ENCODE measurements at regions not wholly inside any gene's neighbourhood (a gene's known extent, or its start where the extent isn't known, plus 50 kb on each side); places are given as distances from the start of the nearest gene placed in this dataset.

DNA sequence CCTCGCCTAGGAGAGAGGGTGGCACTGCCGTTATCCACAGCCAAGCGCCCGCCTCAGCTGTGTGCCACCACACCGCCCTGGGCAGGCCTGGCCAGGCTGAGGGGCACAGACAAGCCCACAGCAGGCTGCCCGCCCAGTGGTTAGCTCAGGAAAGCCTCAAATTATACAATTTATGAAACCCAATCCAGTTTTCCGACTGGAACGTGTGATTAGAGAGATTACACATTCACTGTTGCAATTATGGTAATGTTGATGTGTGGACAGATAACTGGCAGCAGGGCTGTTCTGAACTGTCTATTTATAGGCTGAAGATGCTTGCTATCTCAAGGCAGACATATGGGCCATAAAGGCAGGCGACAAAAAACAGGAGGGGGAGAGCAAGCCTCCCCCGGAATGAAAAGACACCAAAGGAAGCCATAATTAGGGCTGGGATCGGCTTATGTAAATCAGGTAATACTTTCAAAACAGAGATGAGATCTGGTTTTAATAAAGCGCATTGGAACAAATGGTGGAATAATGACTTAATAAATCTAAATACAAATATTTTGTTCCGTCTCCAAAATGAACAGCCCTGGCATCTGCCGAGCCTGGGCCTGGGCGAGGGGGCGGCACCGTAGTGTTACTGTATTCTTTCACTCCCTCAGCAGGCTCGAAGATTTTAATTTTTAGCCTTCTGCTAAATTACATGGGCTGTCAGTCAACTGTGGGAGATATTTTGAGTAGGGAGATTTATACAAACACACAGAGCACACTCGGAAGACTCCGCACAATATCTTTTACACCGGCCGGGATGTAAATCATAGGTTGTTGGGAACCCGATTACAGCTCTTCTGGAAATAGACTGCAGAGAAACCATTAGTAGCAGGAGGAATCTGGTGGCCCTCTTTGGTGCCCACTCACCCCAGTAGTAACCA is 103.1 kb upstream of the TLE3 start:
- DNase-seq (ENCODE audit: insufficient read length, low spot score) (no peak), FAIRE-seq (no peak)

DNA sequence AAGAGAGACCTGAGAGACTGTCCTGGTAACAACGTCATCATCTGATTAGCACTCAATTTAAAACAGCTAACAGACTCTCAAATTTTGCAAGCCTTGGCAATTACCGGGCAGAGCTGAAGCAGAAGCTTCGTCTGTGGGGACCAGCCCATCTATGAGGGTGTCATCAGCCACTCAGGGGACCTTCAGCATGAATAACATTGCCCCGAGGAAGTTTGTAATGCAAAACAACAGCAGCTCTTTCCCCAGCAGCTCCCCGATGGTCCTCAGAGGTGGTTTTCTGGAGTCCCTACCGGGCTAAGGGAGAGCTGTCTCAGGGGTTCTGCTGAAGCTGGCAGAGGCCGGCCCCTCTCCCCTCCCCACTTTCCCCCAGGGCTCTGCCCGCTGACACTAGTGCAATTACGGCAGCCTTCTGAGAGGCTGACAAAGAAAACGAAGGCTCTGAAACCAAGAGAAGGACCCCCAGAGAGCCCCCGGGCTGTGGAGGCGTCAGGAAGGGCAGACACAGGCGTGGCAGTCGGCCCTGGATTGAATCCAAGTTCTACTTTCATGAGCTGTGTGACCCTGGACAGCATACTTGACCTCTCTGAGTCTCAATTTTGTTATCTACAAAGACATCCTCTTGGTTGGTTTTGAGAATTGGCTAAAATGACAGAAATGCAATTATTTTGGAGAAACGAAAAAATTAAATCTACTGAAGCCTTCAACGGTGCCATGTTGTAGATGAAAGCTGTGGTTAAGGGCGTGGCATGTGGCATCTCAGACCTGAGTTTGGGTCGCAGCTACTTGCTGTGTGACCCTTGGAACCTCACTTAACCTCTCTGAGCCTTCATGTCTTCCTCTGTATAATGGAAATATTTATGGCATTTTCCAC is 102.1 kb upstream of the TLE3 start:
- DNase-seq (ENCODE audit: insufficient read length, low spot score) (no peak), FAIRE-seq (no peak)

DNA sequence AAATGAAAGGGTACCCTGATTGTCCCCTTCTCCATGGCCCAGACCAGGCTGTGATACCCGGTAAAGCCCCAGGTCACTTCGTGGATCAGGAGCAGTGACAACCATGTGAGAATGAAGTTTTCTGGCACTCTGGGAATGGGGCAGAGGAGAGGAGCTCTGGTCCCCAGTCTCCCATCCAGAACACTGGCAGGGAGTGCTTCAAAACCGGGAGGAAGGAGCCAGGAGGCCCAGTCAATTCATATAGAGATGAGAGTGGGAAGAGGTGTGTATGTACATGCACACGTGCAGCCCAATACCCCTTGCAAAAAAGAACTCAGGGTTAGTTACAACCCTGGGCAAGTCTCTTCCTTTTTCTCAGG is 101.4 kb upstream of the TLE3 start:
- peak; percentile 26 for FAIRE-seq

DNA sequence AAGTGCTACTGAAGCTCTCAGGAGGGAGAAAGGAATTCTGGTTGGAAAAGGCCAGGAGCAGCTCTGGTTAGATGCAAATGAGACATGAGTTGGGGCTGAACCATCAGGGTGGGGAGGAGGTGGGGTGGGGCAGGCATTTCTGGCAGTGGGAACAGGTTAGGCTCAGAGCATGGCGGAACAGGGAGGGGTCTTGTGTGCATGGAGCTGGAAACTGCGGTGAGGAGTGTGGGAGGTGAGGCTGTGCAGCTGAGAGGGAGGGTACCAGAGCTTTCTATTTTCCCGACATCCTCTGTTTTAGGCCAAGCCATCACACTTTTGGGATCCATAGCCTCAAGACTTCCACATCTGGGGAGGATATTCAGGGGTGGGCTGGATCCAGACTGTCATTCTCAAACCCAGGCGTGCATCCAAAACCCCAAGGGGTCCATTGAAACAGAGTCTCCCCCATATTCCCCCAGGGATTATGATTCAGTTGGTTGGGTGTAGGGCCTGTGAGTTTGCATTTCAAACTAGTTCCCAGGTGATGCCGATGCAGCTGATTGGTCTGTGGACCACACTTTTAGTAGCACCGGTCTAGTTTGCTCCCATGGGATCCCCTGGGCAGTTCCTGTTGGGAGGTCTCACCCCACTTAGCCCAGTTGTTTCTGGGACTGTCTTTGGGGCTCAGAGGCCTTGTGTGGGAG is 100.9 kb upstream of the TLE3 start:
- FAIRE-seq (no peak), DNase-seq (ENCODE audit: insufficient read length, low spot score) (no peak)

More for the DNA sequence above, 101.4 kb upstream of the TLE3 start:
- DNase-seq (ENCODE audit: insufficient read length, low spot score): no peak

DNA sequence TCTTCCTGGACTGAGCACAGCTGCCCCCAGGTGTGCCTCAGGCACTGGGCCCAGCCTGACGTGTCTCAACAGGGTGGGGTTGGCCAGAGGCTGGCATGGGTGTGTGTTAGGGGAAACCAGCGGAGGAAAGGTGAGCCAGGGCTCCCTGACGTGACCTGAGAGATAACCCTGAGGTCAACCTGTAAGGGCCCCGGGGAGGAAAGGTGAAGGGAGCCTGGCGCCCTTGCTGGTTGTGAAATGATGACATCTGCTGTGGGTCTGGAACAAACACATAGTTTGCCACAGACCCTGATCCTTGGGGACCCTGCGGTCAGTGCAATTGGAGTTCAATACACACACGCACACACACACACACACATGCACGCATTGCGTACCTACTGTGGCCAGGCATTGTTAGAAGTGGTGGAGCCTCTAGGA is 100.2 kb upstream of the TLE3 start:
- FAIRE-seq (no peak), DNase-seq (ENCODE audit: insufficient read length, low spot score) (no peak)

DNA sequence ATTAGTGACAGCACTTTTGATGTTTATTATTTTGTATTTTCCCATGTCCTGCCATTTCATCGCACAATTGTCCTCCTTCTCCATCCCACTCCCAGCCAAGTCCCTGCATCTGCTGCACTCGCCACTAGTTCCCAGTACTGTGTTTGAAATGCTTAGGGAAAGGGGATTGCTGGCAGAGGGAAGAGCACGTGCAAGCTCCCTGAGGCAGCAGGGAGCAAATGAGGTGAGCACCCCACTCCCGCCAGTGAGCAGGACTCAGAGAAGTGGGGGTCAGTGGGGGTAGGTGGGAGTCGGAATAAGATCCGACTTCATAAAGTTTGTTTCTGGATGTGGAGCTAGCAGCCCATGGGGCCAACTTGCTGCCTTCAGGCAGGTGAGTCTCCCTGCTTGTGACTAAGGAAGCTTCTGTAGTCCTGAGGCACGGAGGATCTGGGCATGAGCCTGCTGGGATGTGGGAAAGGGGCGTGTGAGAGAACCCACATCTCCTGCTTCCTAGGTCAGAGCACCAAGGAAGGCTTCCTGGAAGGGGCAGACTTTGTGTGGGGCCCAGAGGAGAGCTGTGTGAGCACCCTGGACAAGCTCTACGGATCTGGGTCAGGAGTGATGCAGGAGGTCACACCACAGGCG is 99.7 kb upstream of the TLE3 start:
- FAIRE-seq: no peak
- DNase-seq (ENCODE audit: insufficient read length, low spot score): no peak

DNA sequence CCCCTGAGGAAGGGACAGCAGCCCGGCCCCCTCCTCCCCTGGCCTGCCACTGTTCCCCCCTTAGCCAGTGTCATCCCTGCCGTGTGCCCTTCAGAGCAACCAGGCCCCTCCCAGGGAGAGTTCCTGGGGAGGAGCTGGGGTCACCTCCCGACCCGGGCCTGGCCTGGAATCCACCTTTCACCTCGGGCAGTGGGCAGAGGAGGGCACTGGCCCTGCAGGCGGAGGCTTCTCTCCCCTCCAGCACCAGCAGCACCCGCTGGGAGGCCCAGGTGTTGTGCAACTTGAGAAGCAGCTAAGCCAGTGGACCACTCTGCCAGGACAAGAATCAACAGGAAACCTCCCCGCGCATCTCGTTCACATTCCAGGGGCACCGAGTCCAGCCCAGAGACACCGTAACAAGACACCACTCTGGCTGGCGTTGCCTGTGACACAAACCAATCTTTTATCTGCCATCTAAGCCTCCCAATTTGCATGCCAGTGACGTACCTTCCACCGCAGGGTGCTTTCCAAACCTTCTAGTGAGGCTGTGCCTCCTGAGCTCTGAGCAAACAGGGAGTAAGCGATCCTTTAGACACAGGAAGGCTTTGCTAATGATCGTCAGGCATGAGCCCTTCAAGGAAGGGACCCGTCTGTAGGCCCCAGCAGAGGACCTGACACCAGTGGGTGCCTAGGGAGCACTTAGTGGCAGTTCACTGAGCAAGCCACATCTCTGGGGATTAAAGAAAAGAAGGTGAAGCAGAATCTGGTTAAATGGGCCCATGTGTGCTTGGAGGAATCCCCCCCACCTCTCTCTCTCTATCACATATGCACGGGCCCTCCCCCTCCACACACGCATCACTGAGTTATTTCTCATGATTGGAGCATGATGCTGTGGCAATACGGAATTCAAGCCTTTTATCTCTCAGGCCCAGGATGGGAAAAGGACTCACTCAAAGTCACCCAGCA is 98.9 kb upstream of the TLE3 start:
- FAIRE-seq (peak; percentile 87), DNase-seq (ENCODE audit: insufficient read length, low spot score) (peak; percentile 71)

DNA sequence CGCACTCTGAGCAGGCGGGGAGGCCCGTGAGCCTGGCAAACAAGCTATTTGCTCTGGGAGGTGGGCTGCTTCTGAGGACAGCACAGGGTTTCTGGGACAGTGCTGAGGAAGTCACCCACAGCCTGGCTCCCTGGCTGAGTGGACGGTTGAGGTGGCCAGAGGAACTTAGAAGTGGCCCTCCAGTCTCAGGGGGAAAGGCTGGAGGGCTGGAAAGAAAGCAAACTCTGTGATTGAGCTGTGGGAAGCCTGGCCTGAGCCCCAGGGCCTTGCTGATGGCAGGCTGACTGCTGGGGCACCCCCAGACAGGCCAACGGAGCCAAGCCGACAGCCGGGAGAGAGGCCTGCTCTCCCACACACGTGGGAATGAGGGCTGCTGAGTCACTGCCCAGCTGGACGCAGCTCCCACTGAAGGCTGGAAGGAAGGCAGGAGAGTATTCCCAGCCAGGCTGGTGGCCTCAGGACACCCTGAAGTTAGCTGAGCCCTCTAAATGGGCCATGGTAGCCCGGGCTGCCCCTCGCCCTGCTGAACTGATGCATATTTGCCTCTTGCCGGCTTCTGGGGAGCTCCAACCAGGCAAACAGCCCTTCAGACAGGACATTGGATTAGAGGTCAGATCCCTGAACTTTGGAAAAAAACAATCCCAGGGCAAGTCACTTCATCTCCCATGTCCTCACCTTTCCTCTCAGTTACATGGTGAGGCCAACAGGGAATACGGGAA is 98.0 kb upstream of the TLE3 start:
- FAIRE-seq (no peak), DNase-seq (ENCODE audit: insufficient read length, low spot score) (no peak)

DNA sequence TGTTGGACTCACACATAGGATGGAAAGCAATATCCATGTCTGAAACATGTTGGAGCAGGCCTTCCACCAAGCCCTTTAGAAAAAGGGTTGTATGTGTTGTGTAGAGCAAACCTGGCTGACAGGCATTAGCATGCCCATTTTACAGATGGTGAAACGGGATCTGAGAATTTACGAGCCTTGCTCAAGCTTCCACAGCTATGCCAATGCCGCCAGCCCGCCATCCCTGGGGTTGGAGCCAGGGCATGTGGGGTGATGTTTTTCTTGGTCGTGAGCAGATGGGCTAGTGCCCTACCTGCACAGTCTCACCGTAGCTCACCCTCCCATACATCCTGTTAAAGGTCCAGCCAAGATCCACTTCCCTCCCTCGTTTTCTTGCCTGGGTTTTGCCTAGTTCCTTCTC is 97.5 kb upstream of the TLE3 start:
- no peak for FAIRE-seq

DNA sequence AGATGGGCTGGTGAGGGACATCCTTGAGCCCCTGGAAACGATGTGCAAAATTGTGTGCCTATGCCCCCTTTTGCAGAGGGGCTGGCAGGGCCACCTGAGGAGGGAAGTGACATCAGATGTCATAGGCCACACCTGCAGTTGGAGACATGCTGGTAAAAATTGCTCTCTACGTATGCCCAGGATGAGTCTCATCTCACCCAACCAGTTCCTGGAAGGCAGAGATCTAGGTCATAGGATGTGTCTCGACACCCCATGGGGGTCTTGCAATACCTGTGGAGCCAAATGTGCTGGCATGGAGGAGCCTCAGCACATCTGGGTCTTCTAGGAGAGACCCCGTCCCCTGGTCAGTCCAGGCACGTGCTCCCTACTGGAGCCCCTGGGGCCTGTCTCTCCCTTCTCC is 96.5 kb upstream of the TLE3 start:
- no peak for FAIRE-seq
- no peak for DNase-seq (ENCODE audit: insufficient read length, low spot score)

More for the DNA sequence above, 97.5 kb upstream of the TLE3 start:
- DNase-seq (ENCODE audit: insufficient read length, low spot score): no peak

DNA sequence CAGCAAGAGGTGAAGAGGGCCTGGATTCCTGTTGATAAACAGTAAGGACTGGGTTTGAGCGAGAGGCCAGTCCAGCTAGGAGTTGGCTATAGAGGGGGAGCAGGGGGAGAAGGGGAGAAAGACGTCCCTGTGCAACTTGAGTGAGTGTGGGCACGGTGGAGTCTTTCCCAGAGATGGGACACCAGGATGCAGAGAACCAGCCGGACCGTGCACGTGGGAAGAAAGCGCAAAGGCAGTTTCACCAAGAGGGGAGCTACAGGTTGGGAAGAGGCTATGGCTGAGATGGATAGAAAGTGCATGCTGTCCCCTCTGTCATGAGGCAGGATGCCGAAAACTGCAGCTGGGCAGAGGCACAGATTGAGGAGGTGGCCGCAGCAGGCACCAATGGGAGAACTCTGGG is 96.0 kb upstream of the TLE3 start:
- no peak for FAIRE-seq
- DNase-seq (ENCODE audit: insufficient read length, low spot score): no peak

DNA sequence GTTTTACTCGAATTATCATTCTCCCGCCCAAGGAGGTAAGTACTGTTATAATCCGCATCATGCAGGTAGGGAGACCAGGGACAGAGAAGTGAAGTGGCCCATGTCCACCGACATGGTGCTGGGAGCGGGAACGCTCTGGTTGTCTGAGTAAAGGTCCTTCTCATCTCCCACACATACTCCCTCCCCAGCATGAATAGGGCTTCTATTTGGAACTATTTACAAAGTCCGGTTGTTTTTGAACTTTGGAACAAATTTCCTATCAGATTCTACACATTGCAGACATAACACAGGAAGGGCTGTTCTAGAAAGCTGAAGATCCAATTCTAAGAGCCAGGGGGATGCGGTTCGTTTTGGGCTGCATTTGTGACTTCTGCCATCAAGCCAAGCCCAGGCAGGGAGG is 94.8 kb upstream of the TLE3 start:
- DNase-seq (ENCODE audit: insufficient read length, low spot score): no peak
- no peak for FAIRE-seq

DNA sequence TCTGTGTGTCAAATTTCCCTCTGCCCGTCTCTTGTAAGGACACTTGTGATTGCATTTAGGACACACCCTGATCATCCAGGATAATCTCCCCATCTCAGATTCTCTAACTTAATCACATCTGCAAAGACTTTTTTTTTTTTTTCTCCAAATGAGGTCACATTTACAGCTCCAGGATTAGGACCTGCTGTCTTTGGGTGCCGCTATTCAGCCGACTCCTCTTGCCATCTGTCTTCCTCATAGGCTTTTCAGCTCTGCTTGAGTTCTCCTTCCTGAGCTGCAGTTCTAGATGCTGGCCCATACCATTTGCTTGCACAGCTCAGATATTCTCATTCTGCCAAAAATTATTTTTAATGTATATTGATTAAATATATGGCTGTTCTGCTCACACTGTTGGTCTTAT is 94.3 kb upstream of the TLE3 start:
- DNase-seq (ENCODE audit: insufficient read length, low spot score): no peak
- no peak for FAIRE-seq

DNA sequence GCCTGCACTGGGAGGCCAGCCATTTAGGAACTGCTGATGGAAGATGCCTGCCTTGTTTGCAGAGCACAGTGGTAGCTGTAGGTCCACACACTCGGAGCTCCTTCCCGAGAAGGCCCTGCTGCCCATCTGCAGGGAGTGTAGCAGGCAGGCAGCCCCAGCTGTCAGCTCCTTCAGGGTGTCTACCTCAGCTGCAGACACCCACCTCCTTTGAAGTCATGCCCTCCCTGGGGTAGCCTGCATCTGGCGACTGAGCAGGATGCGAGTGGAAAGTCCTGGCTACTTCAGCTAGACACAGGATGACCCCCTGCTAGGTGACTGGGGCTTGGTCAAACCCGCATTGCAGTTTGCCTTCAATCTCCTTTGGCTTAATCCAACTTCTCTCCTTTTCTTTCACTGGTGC is 93.2 kb upstream of the TLE3 start:
- DNase-seq (ENCODE audit: insufficient read length, low spot score) (no peak), FAIRE-seq (no peak)

DNA sequence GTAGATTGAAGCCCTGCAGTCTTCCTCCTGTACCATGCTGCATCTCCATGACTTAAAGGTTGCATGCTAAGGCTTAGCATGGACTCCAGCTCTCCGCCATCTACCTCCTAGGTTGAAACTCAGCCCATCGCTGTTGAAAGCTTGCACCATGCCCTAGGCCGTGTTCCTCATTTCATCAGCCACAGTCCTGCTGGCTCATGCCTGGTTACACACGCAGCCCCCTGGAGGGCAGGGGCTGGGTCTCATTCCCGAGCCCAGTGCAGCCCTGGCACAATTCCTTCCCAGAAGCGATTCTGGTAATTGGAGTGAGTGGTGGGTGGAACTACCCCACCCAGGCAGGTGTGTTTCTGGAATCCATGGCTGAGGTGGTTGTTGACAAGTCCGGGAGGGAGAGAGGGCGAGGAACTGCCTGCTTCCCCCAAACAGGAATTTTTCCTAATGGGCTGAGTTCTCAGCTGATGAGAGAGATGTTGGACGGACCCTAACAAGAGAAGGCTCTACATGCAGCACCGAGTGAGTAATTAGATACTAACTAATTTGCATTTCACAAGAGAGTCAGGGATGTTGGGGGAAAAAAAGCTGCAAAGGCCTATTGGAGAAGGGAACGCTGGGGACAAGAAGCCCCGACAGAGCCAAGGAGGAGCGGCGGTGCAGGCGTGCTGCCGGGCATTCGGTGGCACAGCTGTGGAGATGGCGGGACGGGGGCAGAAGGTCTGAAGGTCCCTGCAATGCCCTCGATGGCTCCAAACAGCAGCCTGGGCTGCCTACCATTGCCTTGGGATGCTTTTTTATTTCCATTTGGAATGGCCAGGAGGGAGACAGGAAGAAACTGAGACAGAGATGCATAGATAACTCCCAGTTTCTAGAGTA is 92.3 kb upstream of the TLE3 start:
- FAIRE-seq (no peak), DNase-seq (ENCODE audit: insufficient read length, low spot score) (no peak)

DNA sequence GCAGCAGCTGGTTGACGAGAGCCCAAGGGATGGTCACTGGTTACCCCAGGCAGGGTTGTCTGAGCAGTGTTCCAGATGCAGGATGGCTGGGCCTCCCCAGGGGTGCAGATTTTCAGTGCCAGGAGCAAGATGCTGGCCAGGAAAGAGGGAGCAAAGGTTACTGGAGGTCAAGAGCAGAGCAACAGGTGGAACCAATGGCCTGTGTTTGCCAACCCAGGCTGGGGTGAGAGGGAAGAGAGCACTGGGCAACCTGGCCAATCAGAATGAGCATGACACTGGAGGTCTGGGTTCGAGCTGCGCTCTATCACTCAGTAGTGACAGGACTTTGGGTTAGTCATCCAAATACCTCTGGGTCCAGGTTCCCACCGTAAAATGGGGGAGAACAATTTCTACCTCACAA is 90.6 kb upstream of the TLE3 start:
- FAIRE-seq (no peak), DNase-seq (ENCODE audit: insufficient read length, low spot score) (no peak)

DNA sequence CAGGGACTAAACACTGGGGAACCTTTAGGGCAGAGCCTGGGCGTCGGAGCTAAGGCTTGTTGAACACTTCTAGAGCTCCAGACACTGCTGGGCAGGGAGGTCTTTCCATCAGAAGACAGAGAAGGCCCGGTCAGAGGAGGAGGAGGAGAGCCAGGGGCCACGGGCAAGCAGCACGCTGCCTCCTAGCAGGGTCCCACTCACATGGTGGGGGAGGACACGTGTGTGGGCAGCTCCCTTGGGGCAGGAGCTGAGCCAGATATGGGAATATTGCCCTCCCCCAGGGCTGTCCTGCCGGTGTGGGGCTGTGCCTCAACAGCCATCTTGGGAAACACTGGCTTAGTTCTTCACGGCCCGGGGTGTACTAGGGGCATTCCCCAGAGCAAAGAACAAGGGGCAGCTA is 89.6 kb upstream of the TLE3 start:
- FAIRE-seq: no peak
- no peak for DNase-seq (ENCODE audit: insufficient read length, low spot score)

DNA sequence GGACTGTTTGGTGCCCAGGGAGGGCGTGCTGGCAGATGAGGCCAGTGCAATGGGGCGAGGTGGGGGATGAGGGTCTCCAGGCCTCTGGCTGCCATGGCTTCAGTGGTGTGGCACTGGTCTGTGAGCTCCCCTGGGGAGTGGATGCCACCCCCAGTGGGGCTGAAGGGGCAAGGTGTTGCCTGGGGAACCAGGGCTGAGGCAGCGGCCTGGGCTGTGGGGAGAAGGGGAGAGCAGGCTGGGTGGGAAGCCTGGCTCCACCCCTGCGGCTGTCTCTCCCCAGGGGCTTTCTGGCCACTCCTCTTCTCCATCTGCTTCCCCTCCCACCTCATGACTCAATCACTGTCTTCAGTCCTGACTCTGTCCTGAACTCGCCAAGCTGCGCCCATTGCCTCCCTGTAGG is 88.4 kb upstream of the TLE3 start:
- FAIRE-seq (no peak), DNase-seq (ENCODE audit: insufficient read length, low spot score) (no peak)
